HG03103 (cell line): ENCODE measurements at regions not wholly inside any gene's neighbourhood (a gene's known extent, or its start where the extent isn't known, plus 50 kb on each side); places are given as distances from the start of the nearest gene placed in this dataset.

ENCODE experiments used
- ATAC-seq: cut with Tn5 transposase; IDR thresholded peaks from one replicate; pipeline ENCODE4 v1.9.1; 2021; ENCODE audit warnings: low read depth; ENCODE audit not compliant: unreplicated experiment

GRCh38 chr5:8366266-8366665, 497.3 kb downstream of the MTRR start:
- no peak for ATAC-seq

GRCh38 chr5:8376478-8376877, 507.5 kb downstream of the MTRR start:
- ATAC-seq = no peak

GRCh38 chr5:8381972-8382371, 513.0 kb downstream of the MTRR start:
- no peak for ATAC-seq

- ATAC-seq = no peak
Observed at GRCh38 chr5:8382456-8382855, 513.5 kb downstream of the MTRR start.

GRCh38 chr5:8383616-8384015, 514.7 kb downstream of the MTRR start:
- ATAC-seq = no peak

GRCh38 chr5:8386719-8387288, 517.9 kb downstream of the MTRR start:
- ATAC-seq = no peak

- no peak for ATAC-seq
Observed at GRCh38 chr5:8391911-8392310, 523.0 kb downstream of the MTRR start.

- ATAC-seq = no peak
Observed at GRCh38 chr5:8393240-8393639, 524.3 kb downstream of the MTRR start.

- ATAC-seq = no peak
Observed at GRCh38 chr5:8394965-8395364, 526.0 kb downstream of the MTRR start.

GRCh38 chr5:8396246-8396645, 527.3 kb downstream of the MTRR start:
- ATAC-seq = no peak

GRCh38 chr5:8396756-8397155, 527.8 kb downstream of the MTRR start:
- no peak for ATAC-seq

- no peak for ATAC-seq
Observed at GRCh38 chr5:8399471-8399870, 530.5 kb downstream of the MTRR start.

GRCh38 chr5:8408258-8408657, 539.3 kb downstream of the MTRR start:
- no peak for ATAC-seq

- no peak for ATAC-seq
Observed at GRCh38 chr5:8410618-8411017, 541.7 kb downstream of the MTRR start.

- ATAC-seq = no peak
Observed at GRCh38 chr5:8413975-8414374, 545.0 kb downstream of the MTRR start.

- ATAC-seq = no peak
Observed at GRCh38 chr5:8417316-8418048, 548.5 kb downstream of the MTRR start.

- ATAC-seq = no peak
Observed at GRCh38 chr5:8418049-8418426, 549.1 kb downstream of the MTRR start.

- no peak for ATAC-seq
Observed at GRCh38 chr5:8429778-8430758, 561.1 kb downstream of the MTRR start.

- ATAC-seq = no peak
Observed at GRCh38 chr5:8434501-8434900, 565.6 kb downstream of the MTRR start.

- ATAC-seq = no peak
Observed at GRCh38 chr5:8436924-8437323, 568.0 kb downstream of the MTRR start.

GRCh38 chr5:8445139-8445538, 576.2 kb downstream of the MTRR start:
- ATAC-seq = no peak
